HG02981 (cell line): ENCODE measurements at regions not wholly inside any gene's neighbourhood (a gene's known extent, or its start where the extent isn't known, plus 50 kb on each side); places are given as distances from the start of the nearest gene placed in this dataset.
"Not testable (repeated sequence)": the region's sequence is repeated elsewhere in the genome, so short reads cannot be mapped to it uniquely, and the experiment has no call there.

Experiments used
- ATAC-seq: cut with Tn5 transposase; IDR thresholded peaks from one replicate; pipeline ENCODE4 v1.9.1; 2021; ENCODE audit warnings: mild to moderate bottlenecking, moderate library complexity; ENCODE audit not compliant: unreplicated experiment

- not testable (repeated sequence) for ATAC-seq
Measured at GRCh38 chr9:81811688-81812087, 116.5 kb upstream of the SPATA31D4 start.

GRCh38 chr9:81814401-81814793 lies 113.8 kb upstream of the SPATA31D4 start:
- no peak for ATAC-seq

GRCh38 chr9:81814794-81815464 lies 113.3 kb upstream of the SPATA31D4 start:
- peak; percentile 80 for ATAC-seq

- no peak for ATAC-seq
Measured at GRCh38 chr9:81815781-81816180, 112.4 kb upstream of the SPATA31D4 start.

GRCh38 chr9:81819155-81819554 lies 109.1 kb upstream of the SPATA31D4 start:
- ATAC-seq, result no peak

GRCh38 chr9:81819859-81820546 lies 108.2 kb upstream of the SPATA31D4 start:
- no peak for ATAC-seq

GRCh38 chr9:81822301-81822865 lies 105.8 kb upstream of the SPATA31D4 start:
- ATAC-seq, result no peak

- ATAC-seq, result no peak
Measured at GRCh38 chr9:81822967-81823366, 105.3 kb upstream of the SPATA31D4 start.

- no peak for ATAC-seq
Measured at GRCh38 chr9:81823672-81824554, 104.3 kb upstream of the SPATA31D4 start.

GRCh38 chr9:81824802-81825730 lies 103.2 kb upstream of the SPATA31D4 start:
- ATAC-seq, result no peak

GRCh38 chr9:81825846-81826516 lies 102.2 kb upstream of the SPATA31D4 start:
- ATAC-seq, result no peak

- ATAC-seq, result no peak
Measured at GRCh38 chr9:81826517-81826906, 101.7 kb upstream of the SPATA31D4 start.

- ATAC-seq, result peak; percentile 89
Measured at GRCh38 chr9:81827616-81828296, 100.5 kb upstream of the SPATA31D4 start.

- no peak for ATAC-seq
Measured at GRCh38 chr9:81829195-81829882, 98.9 kb upstream of the SPATA31D4 start.

- not testable (repeated sequence) for ATAC-seq
Measured at GRCh38 chr9:81830431-81830830, 97.8 kb upstream of the SPATA31D4 start.

GRCh38 chr9:81832571-81833285 lies 95.5 kb upstream of the SPATA31D4 start:
- ATAC-seq, result no peak

GRCh38 chr9:81833563-81834345 lies 94.5 kb upstream of the SPATA31D4 start:
- ATAC-seq, result no peak
